ENCODE measurements at regions not wholly inside any gene's neighbourhood (a gene's known extent, or its start where the extent isn't known, plus 50 kb on each side); places are given as distances from the start of the nearest gene placed in this dataset.

DNA sequence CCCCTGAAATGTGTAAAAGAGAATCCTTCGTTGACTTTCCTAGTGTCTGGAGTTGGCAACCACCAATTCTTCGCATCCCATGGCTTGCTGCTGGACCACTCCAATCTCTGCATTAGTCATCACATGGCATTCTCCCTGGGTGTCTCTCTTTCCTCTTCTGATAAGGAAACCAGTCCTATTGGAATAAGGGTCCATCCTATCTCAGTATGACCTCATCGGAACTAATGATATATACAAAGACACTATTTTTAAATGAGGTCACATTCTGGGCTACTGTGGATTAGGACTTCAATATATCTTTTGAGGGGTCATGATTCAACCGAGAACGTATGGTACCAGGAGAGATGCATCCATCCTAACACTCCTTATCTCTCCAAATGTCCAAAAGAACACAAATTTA is 259.1 kb upstream of the CPEB2 start:
- TF ChIP-seq POLR2AphosphoS5 (IDR thresholded peaks at IDR 0.05) (no peak), POLR2A (IDR thresholded peaks at IDR 0.05; ENCODE audit: low read depth) (no peak), EP300 (IDR thresholded peaks at IDR 0.05) (no peak)
- TF ChIP-seq, protein P1, sequence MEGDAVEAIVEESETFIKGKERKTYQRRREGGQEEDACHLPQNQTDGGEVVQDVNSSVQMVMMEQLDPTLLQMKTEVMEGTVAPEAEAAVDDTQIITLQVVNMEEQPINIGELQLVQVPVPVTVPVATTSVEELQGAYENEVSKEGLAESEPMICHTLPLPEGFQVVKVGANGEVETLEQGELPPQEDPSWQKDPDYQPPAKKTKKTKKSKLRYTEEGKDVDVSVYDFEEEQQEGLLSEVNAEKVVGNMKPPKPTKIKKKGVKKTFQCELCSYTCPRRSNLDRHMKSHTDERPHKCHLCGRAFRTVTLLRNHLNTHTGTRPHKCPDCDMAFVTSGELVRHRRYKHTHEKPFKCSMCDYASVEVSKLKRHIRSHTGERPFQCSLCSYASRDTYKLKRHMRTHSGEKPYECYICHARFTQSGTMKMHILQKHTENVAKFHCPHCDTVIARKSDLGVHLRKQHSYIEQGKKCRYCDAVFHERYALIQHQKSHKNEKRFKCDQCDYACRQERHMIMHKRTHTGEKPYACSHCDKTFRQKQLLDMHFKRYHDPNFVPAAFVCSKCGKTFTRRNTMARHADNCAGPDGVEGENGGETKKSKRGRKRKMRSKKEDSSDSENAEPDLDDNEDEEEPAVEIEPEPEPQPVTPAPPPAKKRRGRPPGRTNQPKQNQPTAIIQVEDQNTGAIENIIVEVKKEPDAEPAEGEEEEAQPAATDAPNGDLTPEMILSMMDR (IDR thresholded peaks at IDR 0.05), result no peak

Data from esophagus muscularis mucosa (tissue), 4 donors.